ENCODE measurements at regions not wholly inside any gene's neighbourhood (a gene's known extent, or its start where the extent isn't known, plus 50 kb on each side); places are given as distances from the start of the nearest gene placed in this dataset.

DNA sequence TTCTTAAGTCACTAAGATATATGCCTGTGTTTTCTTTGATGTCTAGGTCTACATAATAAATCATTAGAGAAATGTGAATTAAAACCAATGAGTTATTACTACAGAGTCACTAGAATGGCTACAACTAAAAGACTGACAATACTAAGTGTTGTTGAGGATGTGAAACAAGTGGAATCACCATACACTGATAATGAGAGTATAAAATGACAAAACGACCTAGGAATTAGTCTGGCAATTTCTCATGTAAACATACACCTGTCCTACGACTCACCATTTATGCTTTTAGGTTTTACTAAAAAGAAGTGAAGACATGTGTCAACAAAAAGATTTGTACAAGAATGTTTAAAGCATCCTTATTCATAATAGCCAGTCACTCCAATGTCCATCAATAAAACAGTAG, 75.2 kb upstream of the SATB1 start:
- TF ChIP-seq POLR2AphosphoS5 (IDR thresholded peaks at IDR 0.05) (no peak), POLR2A (IDR thresholded peaks at IDR 0.05) (no peak)
- TF ChIP-seq, protein P1, sequence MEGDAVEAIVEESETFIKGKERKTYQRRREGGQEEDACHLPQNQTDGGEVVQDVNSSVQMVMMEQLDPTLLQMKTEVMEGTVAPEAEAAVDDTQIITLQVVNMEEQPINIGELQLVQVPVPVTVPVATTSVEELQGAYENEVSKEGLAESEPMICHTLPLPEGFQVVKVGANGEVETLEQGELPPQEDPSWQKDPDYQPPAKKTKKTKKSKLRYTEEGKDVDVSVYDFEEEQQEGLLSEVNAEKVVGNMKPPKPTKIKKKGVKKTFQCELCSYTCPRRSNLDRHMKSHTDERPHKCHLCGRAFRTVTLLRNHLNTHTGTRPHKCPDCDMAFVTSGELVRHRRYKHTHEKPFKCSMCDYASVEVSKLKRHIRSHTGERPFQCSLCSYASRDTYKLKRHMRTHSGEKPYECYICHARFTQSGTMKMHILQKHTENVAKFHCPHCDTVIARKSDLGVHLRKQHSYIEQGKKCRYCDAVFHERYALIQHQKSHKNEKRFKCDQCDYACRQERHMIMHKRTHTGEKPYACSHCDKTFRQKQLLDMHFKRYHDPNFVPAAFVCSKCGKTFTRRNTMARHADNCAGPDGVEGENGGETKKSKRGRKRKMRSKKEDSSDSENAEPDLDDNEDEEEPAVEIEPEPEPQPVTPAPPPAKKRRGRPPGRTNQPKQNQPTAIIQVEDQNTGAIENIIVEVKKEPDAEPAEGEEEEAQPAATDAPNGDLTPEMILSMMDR (IDR thresholded peaks at IDR 0.05), result no peak

Measured in suprapubic skin (tissue), 4 donors.